AG09319 (cell line): ENCODE measurements at regions not wholly inside any gene's neighbourhood (a gene's known extent, or its start where the extent isn't known, plus 50 kb on each side); places are given as distances from the start of the nearest gene placed in this dataset.

Experiments used
- DNase-seq: peaks from one replicate; pipeline ENCODE4 v3.0.0-alpha.2; 2010; ENCODE audit warnings: low read depth; ENCODE audit errors: extremely low read depth
- TF ChIP-seq, protein P1 (sequence below): IDR thresholded peaks from 2 replicates; pipeline ENCODE4 v1.5.1; 2011; ENCODE audit warnings: low read depth, mild to moderate bottlenecking, inconsistent platforms, low read length, moderate library complexity

- DNase-seq: no peak
- TF ChIP-seq, protein P1, sequence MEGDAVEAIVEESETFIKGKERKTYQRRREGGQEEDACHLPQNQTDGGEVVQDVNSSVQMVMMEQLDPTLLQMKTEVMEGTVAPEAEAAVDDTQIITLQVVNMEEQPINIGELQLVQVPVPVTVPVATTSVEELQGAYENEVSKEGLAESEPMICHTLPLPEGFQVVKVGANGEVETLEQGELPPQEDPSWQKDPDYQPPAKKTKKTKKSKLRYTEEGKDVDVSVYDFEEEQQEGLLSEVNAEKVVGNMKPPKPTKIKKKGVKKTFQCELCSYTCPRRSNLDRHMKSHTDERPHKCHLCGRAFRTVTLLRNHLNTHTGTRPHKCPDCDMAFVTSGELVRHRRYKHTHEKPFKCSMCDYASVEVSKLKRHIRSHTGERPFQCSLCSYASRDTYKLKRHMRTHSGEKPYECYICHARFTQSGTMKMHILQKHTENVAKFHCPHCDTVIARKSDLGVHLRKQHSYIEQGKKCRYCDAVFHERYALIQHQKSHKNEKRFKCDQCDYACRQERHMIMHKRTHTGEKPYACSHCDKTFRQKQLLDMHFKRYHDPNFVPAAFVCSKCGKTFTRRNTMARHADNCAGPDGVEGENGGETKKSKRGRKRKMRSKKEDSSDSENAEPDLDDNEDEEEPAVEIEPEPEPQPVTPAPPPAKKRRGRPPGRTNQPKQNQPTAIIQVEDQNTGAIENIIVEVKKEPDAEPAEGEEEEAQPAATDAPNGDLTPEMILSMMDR: no peak
Observed at GRCh38 chr3:43882976-43883680, 192.4 kb downstream of the ABHD5 start.

DNA sequence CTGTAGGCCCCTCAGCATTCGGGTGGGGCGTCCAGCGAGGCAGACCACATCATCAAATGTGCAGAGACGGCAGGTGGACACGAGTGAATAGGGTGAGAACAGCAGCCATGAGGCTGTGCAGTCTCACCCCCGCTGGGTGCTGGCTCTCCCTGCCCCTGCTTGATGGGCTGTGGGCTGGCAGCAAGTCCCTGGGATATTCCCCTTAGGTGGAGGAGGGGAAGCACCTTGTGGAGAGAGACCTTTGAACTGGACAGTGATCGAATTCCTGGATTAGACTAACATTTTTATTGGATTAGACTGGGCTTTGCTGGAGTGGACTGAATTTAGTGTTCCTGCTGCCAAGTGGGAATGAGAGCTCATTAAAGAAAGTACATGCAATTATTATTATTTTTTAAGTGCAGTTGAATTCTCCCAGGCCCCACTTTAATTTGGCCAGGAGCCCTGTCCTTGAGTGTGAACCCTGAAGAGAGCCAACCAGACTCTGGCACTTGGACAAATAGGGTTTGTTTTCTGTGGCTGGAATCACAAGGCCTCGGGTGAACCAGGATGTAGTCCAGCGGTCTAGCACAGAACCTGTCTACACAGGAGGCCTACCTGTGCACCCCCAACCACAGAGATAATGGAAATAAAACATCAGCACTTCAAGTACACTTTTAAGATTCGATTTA is 193.1 kb downstream of the ABHD5 start:
- TF ChIP-seq, protein P1: no peak
- no peak for DNase-seq

- no peak for DNase-seq
- TF ChIP-seq, protein P1: no peak
Observed at GRCh38 chr3:43884581-43884980, 193.8 kb downstream of the ABHD5 start.

DNA sequence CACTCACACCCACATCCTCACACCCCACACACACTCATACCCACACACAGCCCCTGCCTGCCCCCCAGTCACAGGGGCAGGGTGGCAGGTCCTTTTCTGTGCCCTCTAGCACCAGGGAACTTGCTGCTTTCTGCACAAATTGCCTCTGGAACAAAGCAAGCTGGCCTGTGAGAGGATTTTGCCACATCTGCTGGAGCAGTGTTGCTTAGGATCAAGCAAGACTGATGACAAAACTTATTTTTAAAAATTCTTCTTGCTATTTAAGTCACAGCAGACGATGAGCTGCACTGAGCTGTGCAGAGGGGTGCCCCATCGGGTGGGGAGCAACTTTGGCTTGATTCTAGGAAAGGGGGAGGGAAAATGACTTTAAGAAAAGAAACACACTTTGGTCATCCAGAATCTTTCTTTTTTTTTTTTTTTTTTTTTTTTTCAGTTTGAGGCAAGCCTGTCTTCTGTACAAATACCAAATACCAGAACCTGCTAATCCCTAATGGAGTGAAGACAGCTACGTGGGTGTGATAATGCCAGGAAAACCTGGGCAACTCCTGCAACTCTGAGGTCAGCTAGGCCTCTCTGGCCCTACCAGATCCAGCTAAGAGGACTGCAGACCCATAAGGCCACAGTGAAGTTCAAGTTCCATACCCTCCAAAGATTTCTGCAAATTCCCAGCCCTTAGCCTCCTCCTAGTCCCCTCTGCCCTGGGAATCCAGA is 195.3 kb downstream of the ABHD5 start:
- TF ChIP-seq, protein P1: no peak
- no peak for DNase-seq

DNA sequence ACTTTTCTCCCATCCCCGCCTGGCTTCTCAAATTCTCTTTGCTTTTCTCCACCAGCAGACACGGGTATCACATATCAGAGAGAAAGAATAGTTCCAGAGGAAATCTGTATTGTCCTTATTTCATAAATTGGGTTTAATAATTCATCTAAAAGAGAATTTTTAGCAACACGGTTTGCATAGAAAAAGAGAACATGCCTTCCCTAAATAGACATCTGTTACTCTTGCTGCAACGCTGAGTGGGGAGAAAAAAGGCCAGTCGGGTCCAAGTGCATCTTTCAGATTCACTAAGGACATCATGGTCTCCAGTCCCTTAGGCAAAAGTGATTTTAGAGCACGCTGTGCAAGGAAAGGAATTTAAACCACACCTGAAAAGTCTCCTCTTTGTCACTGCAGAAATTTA is 201.3 kb downstream of the ABHD5 start:
- no peak for DNase-seq
- TF ChIP-seq, protein P1: no peak

GRCh38 chr3:43892526-43892925 is 201.8 kb downstream of the ABHD5 start:
- no peak for DNase-seq
- TF ChIP-seq, protein P1: no peak

- DNase-seq: no peak
Observed at GRCh38 chr3:43893727-43894126, 203.0 kb downstream of the ABHD5 start.

More at GRCh38 chr3:43893727-43894126, 203.0 kb downstream of the ABHD5 start:
- TF ChIP-seq, protein P1: no peak
